ENCODE measurements at regions not wholly inside any gene's neighbourhood (a gene's known extent, or its start where the extent isn't known, plus 50 kb on each side); places are given as distances from the start of the nearest gene placed in this dataset.

- no peaks in the 10 kb centered on the region for H3K79me2 ChIP-seq (replicated peaks; ENCODE audit: insufficient read depth)
- H3K27ac Mint-ChIP-seq, result no peak overlapping the region
- H3K4me2 ChIP-seq, result no peak overlapping the region
- no peaks in the 10 kb centered on the region for H3K4me1 ChIP-seq (ENCODE audit: insufficient read depth)
- TF ChIP-seq EZH2 (IDR thresholded peaks at IDR 0.05; ENCODE audit: low read depth, unreplicated experiment) (no peak), EZH2phosphoT487 (IDR thresholded peaks at IDR 0.05; ENCODE audit: unreplicated experiment) (no peak), POLR2AphosphoS5 (IDR thresholded peaks at IDR 0.05; ENCODE audit: low read depth) (no peak), JUNB (IDR thresholded peaks at IDR 0.05; ENCODE audit: unreplicated experiment) (no peak)
- H3K27ac ChIP-seq (ENCODE audit: low read depth), result no peak overlapping the region
- H3F3A ChIP-seq (replicated peaks; ENCODE audit: low read depth), result no peaks in the 10 kb centered on the region
- no peaks in the 10 kb centered on the region for H3K27me3 ChIP-seq (ENCODE audit: insufficient read depth)
- no peak overlapping the region for H3K4me3 Mint-ChIP-seq
- H3K4me3 ChIP-seq, result no peak overlapping the region
- no peaks in the 10 kb centered on the region for H3K27me3 Mint-ChIP-seq (ENCODE audit: insufficient read depth, low read depth, poor library complexity)
- H2AFZ ChIP-seq, result no peak overlapping the region
- no peaks in the 10 kb centered on the region for H4K20me1 ChIP-seq (replicated peaks; ENCODE audit: insufficient read depth)
- no peaks in the 10 kb centered on the region for H3K36me3 ChIP-seq (ENCODE audit: insufficient read depth)
- no peaks in the 10 kb centered on the region for H3K36me3 Mint-ChIP-seq (ENCODE audit: low read depth)
- no peak for DNase-seq (ENCODE audit: low spot score)
- no peak; the same call in 1 of the 3 replicates for ATAC-seq
- no peaks in the 10 kb centered on the region; the same call in 2 of the 3 replicates for H3K9me3 Mint-ChIP-seq
- no peaks in the 10 kb centered on the region for H3K9me2 ChIP-seq (ENCODE audit: insufficient read depth)
- no peaks in the 10 kb centered on the region for H3K4me1 Mint-ChIP-seq
Measured at GRCh38 chr13:83024955-83025594, 857.2 kb downstream of the SLITRK1 start.

GRCh38 chr13:83024232-83024631, 858.0 kb downstream of the SLITRK1 start:
- Mint-ChIP-seq H3K9me3 (no peaks in the 10 kb centered on the region), H3K4me1 (no peaks in the 10 kb centered on the region), H3K4me3 (no peak overlapping the region), H3K27ac (no peak overlapping the region), H3K36me3 (ENCODE audit: low read depth) (no peaks in the 10 kb centered on the region), H3K27me3 (ENCODE audit: insufficient read depth, low read depth, poor library complexity) (no peaks in the 10 kb centered on the region)
- Histone ChIP-seq H3K4me3 (no peak overlapping the region), H3K27me3 (ENCODE audit: insufficient read depth) (no peaks in the 10 kb centered on the region), H3K4me1 (ENCODE audit: insufficient read depth) (no peaks in the 10 kb centered on the region), H3F3A (replicated peaks; ENCODE audit: low read depth) (no peaks in the 10 kb centered on the region), H3K27ac (ENCODE audit: low read depth) (no peak overlapping the region), H3K79me2 (replicated peaks; ENCODE audit: insufficient read depth) (no peaks in the 10 kb centered on the region), H3K4me2 (no peak overlapping the region), H3K36me3 (ENCODE audit: insufficient read depth) (no peaks in the 10 kb centered on the region), H2AFZ (no peak overlapping the region), H4K20me1 (replicated peaks; ENCODE audit: insufficient read depth) (no peaks in the 10 kb centered on the region), H3K9me2 (ENCODE audit: insufficient read depth) (no peaks in the 10 kb centered on the region)
- DNase-seq (ENCODE audit: low spot score), result no peak
- ATAC-seq, result no peak
- TF ChIP-seq POLR2AphosphoS5 (IDR thresholded peaks at IDR 0.05; ENCODE audit: low read depth), result no peak
- no peak for TF ChIP-seq STAT1 (IDR thresholded peaks at IDR 0.05; ENCODE audit: unreplicated experiment)
- no peak for TF ChIP-seq EZH2phosphoT487 (IDR thresholded peaks at IDR 0.05; ENCODE audit: unreplicated experiment)
- no peak for TF ChIP-seq REST (IDR thresholded peaks at IDR 0.05; ENCODE audit: unreplicated experiment)
- TF ChIP-seq EZH2 (IDR thresholded peaks at IDR 0.05; ENCODE audit: low read depth, unreplicated experiment), result no peak
- TF ChIP-seq NANOG (IDR thresholded peaks at IDR 0.05; ENCODE audit: borderline replicate concordance), result no peak
- TF ChIP-seq ZNF114 (CRISPR knock-in tag; IDR thresholded peaks at IDR 0.05), result no peak
- no peak for TF ChIP-seq ZNF331 (CRISPR knock-in tag; IDR thresholded peaks at IDR 0.05; ENCODE audit: low read depth)
- no peak for TF ChIP-seq JUNB (IDR thresholded peaks at IDR 0.05; ENCODE audit: unreplicated experiment)
- no peak for TF ChIP-seq CTCF (conservative IDR thresholded peaks at IDR 0.05; ENCODE audit: low read depth in 2 of 2)
